Muscle of leg (tissue), 3 donors: ENCODE measurements at regions not wholly inside any gene's neighbourhood (a gene's known extent, or its start where the extent isn't known, plus 50 kb on each side); places are given as distances from the start of the nearest gene placed in this dataset.
A peak's percentile ranks its signal among the peaks of the same experiment; 100 is the strongest.

ENCODE experiments used
- DNase-seq: peaks from one replicate; pipeline ENCODE4 v3.0.0; 2013
- H3K27ac ChIP-seq: one replicate; pipeline ENCODE4 v1.5.1; 2013; ENCODE audit warnings: mild to moderate bottlenecking, low read length, control low read depth
- H3K27me3 ChIP-seq: one replicate; pipeline ENCODE4 v1.6.1; 2013; ENCODE audit warnings: low read length; ENCODE audit not compliant: control insufficient read depth, insufficient read depth
- H3K36me3 ChIP-seq: one replicate; pipeline ENCODE4 v1.6.1; 2013; ENCODE audit warnings: low read length; ENCODE audit not compliant: control insufficient read depth, insufficient read depth
- H3K4me1 ChIP-seq: one replicate; pipeline ENCODE4 v1.6.1; 2013; ENCODE audit warnings: low read length; ENCODE audit not compliant: control insufficient read depth, insufficient read depth
- H3K4me3 ChIP-seq: one replicate; pipeline ENCODE4 v1.5.1; 2013; ENCODE audit warnings: low read length, control low read depth
- H3K9me3 ChIP-seq: replicated peaks from 2 replicates; pipeline ENCODE4 v1.6.1; 2013; ENCODE audit warnings: low read depth, low read length; ENCODE audit not compliant: control insufficient read depth
- WGBS: methylation state at CpG from one replicate; pipeline ENCODE4 v1.1.5; 2013; ENCODE audit warnings: missing lambda C conversion rate; ENCODE audit not compliant: insufficient coverage; 5-methylcytosine and 5-hydroxymethylcytosine counted together

- DNase-seq: peak; percentile 44
- H3K27ac ChIP-seq: peak overlapping the region; percentile 87
- H3K4me3 ChIP-seq: peak overlapping the region; percentile 13
- H3K36me3 ChIP-seq: no peaks in the 10 kb centered on the region
- peaks cover 24% of the 10 kb centered on the region for H3K4me1 ChIP-seq
- peaks cover 2% of the 10 kb centered on the region for H3K27me3 ChIP-seq
- WGBS: 45% methylated on average over 9 of the region's 10 CpGs
- no peaks in the 10 kb centered on the region for H3K9me3 ChIP-seq
Measured at GRCh38 chr10:30186371-30186875, 127.0 kb upstream of the JCAD start.

- DNase-seq: no peak
- no CpG with 5 or more reads among the region's 3 CpGs for WGBS
- Histone ChIP-seq H3K36me3 (no peaks in the 10 kb centered on the region), H3K9me3 (no peaks in the 10 kb centered on the region), H3K27me3 (peaks cover 2% of the 10 kb centered on the region), H3K27ac (peak overlapping the region; percentile 87), H3K4me1 (peaks cover 24% of the 10 kb centered on the region), H3K4me3 (no peak overlapping the region)
Measured at GRCh38 chr10:30185916-30186315, 126.5 kb upstream of the JCAD start.

- WGBS: no CpG with 5 or more reads among the region's 1 CpG
- peaks cover 2% of the 10 kb centered on the region for H3K27me3 ChIP-seq
- no peak overlapping the region for H3K4me3 ChIP-seq
- H3K9me3 ChIP-seq: no peaks in the 10 kb centered on the region
- H3K36me3 ChIP-seq: no peaks in the 10 kb centered on the region
- H3K4me1 ChIP-seq: peaks cover 24% of the 10 kb centered on the region
- no peak for DNase-seq
- no peak overlapping the region for H3K27ac ChIP-seq
Measured at GRCh38 chr10:30185341-30185740, 126.0 kb upstream of the JCAD start.

GRCh38 chr10:30184397-30185033 lies 125.1 kb upstream of the JCAD start:
- H3K4me1 ChIP-seq: peaks cover 24% of the 10 kb centered on the region
- H3K36me3 ChIP-seq: no peaks in the 10 kb centered on the region
- no peak overlapping the region for H3K27ac ChIP-seq
- H3K4me3 ChIP-seq: no peak overlapping the region
- peaks cover 2% of the 10 kb centered on the region for H3K27me3 ChIP-seq
- WGBS: 64% methylated on average over 5 of the region's 7 CpGs
- peak; percentile 50 for DNase-seq
- H3K9me3 ChIP-seq: no peaks in the 10 kb centered on the region

DNA sequence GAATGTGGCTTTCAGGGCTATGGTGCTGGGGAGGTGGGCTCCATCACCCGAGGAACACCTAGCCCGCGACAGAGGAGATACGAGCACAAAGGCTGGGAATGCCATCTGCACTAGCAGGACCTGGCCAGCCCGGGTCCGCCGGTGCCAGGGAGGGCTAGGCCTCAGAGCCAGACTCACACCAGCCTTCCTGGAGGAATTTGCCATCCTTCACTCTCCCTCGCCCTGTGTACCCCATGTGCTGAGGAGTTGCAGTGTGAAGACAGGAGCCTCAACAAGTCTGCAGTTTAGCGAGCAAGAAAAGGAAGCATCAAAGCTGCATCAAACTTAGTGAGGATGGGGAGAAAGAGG lies 123.6 kb upstream of the JCAD start:
- Histone ChIP-seq H3K36me3 (no peaks in the 10 kb centered on the region), H3K27ac (peak overlapping the region; percentile 82), H3K4me3 (no peak overlapping the region), H3K4me1 (peaks cover 24% of the 10 kb centered on the region), H3K27me3 (peaks cover 2% of the 10 kb centered on the region), H3K9me3 (no peaks in the 10 kb centered on the region)
- WGBS: 43% methylated on average over 8 of the region's 9 CpGs
- no peak for DNase-seq

- peaks cover 2% of the 10 kb centered on the region for H3K27me3 ChIP-seq
- DNase-seq: peak; percentile 96
- H3K4me1 ChIP-seq: peaks cover 21% of the 10 kb centered on the region
- no peaks in the 10 kb centered on the region for H3K9me3 ChIP-seq
- WGBS: 21% methylated on average over 13 of the region's 25 CpGs
- H3K36me3 ChIP-seq: no peaks in the 10 kb centered on the region
- H3K27ac ChIP-seq: peak overlapping the region; percentile 82
- H3K4me3 ChIP-seq: no peak overlapping the region
Measured at GRCh38 chr10:30182191-30183054, 123.0 kb upstream of the JCAD start.

DNA sequence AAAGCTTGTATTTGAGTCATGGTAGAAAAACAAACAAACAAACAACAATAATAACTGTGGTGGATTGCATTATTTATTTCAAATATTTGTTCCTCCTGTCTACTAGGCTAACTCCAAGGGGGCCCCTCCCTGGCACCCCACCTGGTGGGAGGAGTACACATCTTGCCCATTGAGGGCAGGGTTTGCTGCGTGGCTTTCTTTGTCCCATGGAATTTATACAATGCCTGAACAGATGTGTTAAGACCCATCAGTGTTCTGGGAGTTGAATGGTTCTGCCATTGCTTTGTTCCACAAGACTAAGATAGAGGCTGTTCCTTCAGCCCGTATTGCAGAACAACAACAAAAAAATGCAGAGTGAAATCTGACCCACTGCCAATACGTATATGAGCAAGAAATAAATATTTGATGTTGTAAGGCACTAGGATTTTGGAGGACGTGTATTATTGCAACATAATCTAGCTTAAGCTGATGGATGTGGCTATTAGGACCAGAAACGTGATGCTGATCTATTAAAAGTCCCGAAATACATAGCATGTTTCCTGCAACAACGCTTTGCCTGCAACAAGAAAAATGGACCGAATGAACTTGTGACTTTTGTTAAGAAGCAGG lies 119.1 kb upstream of the JCAD start:
- Histone ChIP-seq H3K36me3 (no peaks in the 10 kb centered on the region), H3K9me3 (no peaks in the 10 kb centered on the region), H3K27ac (no peak overlapping the region), H3K4me1 (peaks cover 16% of the 10 kb centered on the region), H3K4me3 (no peak overlapping the region), H3K27me3 (peaks cover 2% of the 10 kb centered on the region)
- peak; percentile 28 for DNase-seq
- 40% methylated on average over 2 of the region's 8 CpGs for whole genome bisulfite sequencing

GRCh38 chr10:30176776-30177533 lies 117.6 kb upstream of the JCAD start:
- 71% methylated on average over 1 of the region's 10 CpGs for WGBS
- peaks cover 3% of the 10 kb centered on the region for H3K4me1 ChIP-seq
- no peaks in the 10 kb centered on the region for H3K36me3 ChIP-seq
- H3K27ac ChIP-seq: no peak overlapping the region
- H3K27me3 ChIP-seq: no peaks in the 10 kb centered on the region
- H3K4me3 ChIP-seq: no peak overlapping the region
- no peak for DNase-seq
- H3K9me3 ChIP-seq: no peaks in the 10 kb centered on the region

GRCh38 chr10:30176182-30176581 lies 116.8 kb upstream of the JCAD start:
- Histone ChIP-seq H3K27ac (no peak overlapping the region), H3K4me3 (no peak overlapping the region), H3K36me3 (no peaks in the 10 kb centered on the region), H3K27me3 (no peaks in the 10 kb centered on the region), H3K4me1 (no peaks in the 10 kb centered on the region), H3K9me3 (no peaks in the 10 kb centered on the region)
- no peak for DNase-seq
- WGBS: 73% methylated on average over 4 of the region's 9 CpGs

GRCh38 chr10:30172673-30173072 lies 113.3 kb upstream of the JCAD start:
- 67% methylated on average over 3 of the region's 7 CpGs for WGBS
- no peak for DNase-seq
- H3K27ac ChIP-seq: no peak overlapping the region
- H3K27me3 ChIP-seq: no peaks in the 10 kb centered on the region
- H3K9me3 ChIP-seq: no peaks in the 10 kb centered on the region
- H3K4me1 ChIP-seq: no peaks in the 10 kb centered on the region
- H3K4me3 ChIP-seq: no peak overlapping the region
- no peaks in the 10 kb centered on the region for H3K36me3 ChIP-seq
